ENCODE measurements at regions not wholly inside any gene's neighbourhood (a gene's known extent, or its start where the extent isn't known, plus 50 kb on each side); places are given as distances from the start of the nearest gene placed in this dataset.

- no peak overlapping the region for H2AFZ ChIP-seq (ENCODE audit: low read length)
- H3K9me3 ChIP-seq (ENCODE audit: low read length): no peaks in the 10 kb centered on the region
- no peaks in the 10 kb centered on the region for H3K79me2 ChIP-seq (ENCODE audit: insufficient read depth, low read length)
- H3K27ac ChIP-seq (ENCODE audit: low read depth, low read length, poor library complexity, severe bottlenecking): no peak overlapping the region
- no peak overlapping the region for H3K4me3 ChIP-seq (ENCODE audit: low read depth, low read length, poor library complexity, severe bottlenecking)
- TF ChIP-seq CTCF (IDR thresholded peaks at IDR 0.05; ENCODE audit: low read length) (no peak), EZH2 (IDR thresholded peaks at IDR 0.05; ENCODE audit: borderline replicate concordance, low read length) (no peak)
- H3F3A ChIP-seq (ENCODE audit: insufficient read depth, low read length): no peaks in the 10 kb centered on the region
- no peaks in the 10 kb centered on the region for H3K36me3 ChIP-seq (ENCODE audit: insufficient read depth, low read length)
- no peaks in the 10 kb centered on the region for H3K27me3 ChIP-seq (ENCODE audit: insufficient read depth, low read length)
- H3K4me1 ChIP-seq (ENCODE audit: insufficient read depth, low read length, severe bottlenecking): no peaks in the 10 kb centered on the region
- no peak overlapping the region for H3K4me2 ChIP-seq (ENCODE audit: low read length)
- H4K20me1 ChIP-seq (ENCODE audit: insufficient read depth, low read length): no peaks in the 10 kb centered on the region
- H3K9me2 ChIP-seq (ENCODE audit: low read depth, low read length): no peaks in the 10 kb centered on the region
- no peak overlapping the region for H3K9ac ChIP-seq (ENCODE audit: low read length)
Observed at GRCh38 chr6:159400826-159401225, 231.6 kb downstream of the FNDC1 start.

DNA sequence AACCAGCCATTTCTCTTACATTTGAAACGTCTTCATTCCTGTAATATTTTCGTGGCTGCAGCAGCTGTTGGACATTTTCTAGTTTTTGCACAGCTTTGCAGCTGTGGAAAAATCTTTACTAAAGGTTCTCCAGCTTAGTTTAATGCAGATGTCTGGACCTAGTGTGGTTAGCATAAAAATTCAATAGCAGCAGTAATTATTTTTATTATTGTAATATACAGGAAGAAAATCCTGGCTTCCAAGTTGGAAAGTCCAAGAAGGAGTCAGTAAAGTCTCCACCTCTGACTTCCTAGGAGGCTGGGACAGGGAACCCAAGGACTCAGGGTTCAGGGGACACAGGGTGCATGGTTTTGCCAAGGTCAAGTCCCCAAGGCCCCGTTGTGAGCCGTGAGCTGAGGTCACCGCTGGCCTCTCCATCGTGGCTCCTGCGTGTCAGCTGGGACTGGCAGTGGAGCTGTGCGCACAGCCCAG is 230.6 kb downstream of the FNDC1 start:
- Histone ChIP-seq H2AFZ (ENCODE audit: low read length) (no peak overlapping the region), H3K4me1 (ENCODE audit: insufficient read depth, low read length, severe bottlenecking) (no peaks in the 10 kb centered on the region), H3K36me3 (ENCODE audit: insufficient read depth, low read length) (no peaks in the 10 kb centered on the region), H3K27me3 (ENCODE audit: insufficient read depth, low read length) (no peaks in the 10 kb centered on the region), H3K4me3 (ENCODE audit: low read depth, low read length, poor library complexity, severe bottlenecking) (no peak overlapping the region), H3K4me2 (ENCODE audit: low read length) (no peak overlapping the region), H3K9me3 (ENCODE audit: low read length) (no peaks in the 10 kb centered on the region), H3K27ac (ENCODE audit: low read depth, low read length, poor library complexity, severe bottlenecking) (no peak overlapping the region), H3K9me2 (ENCODE audit: low read depth, low read length) (no peaks in the 10 kb centered on the region), H4K20me1 (ENCODE audit: insufficient read depth, low read length) (no peaks in the 10 kb centered on the region), H3F3A (ENCODE audit: insufficient read depth, low read length) (no peaks in the 10 kb centered on the region), H3K79me2 (ENCODE audit: insufficient read depth, low read length) (no peaks in the 10 kb centered on the region), H3K9ac (ENCODE audit: low read length) (no peak overlapping the region)
- TF ChIP-seq EZH2 (IDR thresholded peaks at IDR 0.05; ENCODE audit: borderline replicate concordance, low read length) (no peak), CTCF (IDR thresholded peaks at IDR 0.05; ENCODE audit: low read length) (no peak)

DNA sequence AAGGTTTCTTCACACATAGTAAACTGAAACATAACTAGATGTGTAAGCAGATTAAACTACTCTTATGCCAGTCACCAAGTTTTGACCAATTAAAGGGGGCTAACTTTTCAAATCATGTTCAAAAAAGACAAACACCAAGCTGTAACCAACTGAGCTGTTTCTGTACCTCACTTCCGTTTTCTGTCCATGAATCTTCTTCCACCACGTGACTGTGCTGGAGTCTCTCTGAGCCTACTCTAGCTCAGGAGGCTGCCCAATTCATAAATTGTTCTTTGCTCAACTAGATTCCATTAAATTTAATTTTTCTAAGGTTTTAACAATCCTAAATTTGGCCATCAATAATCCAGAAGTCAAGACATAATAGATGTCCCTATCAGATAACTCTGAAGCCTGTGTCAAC is 229.4 kb downstream of the FNDC1 start:
- no peaks in the 10 kb centered on the region for H4K20me1 ChIP-seq (ENCODE audit: insufficient read depth, low read length)
- H3F3A ChIP-seq (ENCODE audit: insufficient read depth, low read length): no peaks in the 10 kb centered on the region
- H3K4me2 ChIP-seq (ENCODE audit: low read length): no peak overlapping the region
- no peak overlapping the region for H3K4me3 ChIP-seq (ENCODE audit: low read depth, low read length, poor library complexity, severe bottlenecking)
- no peak overlapping the region for H3K27ac ChIP-seq (ENCODE audit: low read depth, low read length, poor library complexity, severe bottlenecking)
- H2AFZ ChIP-seq (ENCODE audit: low read length): no peak overlapping the region
- TF ChIP-seq CTCF (IDR thresholded peaks at IDR 0.05; ENCODE audit: low read length) (no peak), EZH2 (IDR thresholded peaks at IDR 0.05; ENCODE audit: borderline replicate concordance, low read length) (no peak)
- no peak overlapping the region for H3K9ac ChIP-seq (ENCODE audit: low read length)
- no peaks in the 10 kb centered on the region for H3K27me3 ChIP-seq (ENCODE audit: insufficient read depth, low read length)
- no peaks in the 10 kb centered on the region for H3K79me2 ChIP-seq (ENCODE audit: insufficient read depth, low read length)
- no peaks in the 10 kb centered on the region for H3K4me1 ChIP-seq (ENCODE audit: insufficient read depth, low read length, severe bottlenecking)
- H3K9me3 ChIP-seq (ENCODE audit: low read length): no peaks in the 10 kb centered on the region
- H3K9me2 ChIP-seq (ENCODE audit: low read depth, low read length): no peaks in the 10 kb centered on the region
- no peaks in the 10 kb centered on the region for H3K36me3 ChIP-seq (ENCODE audit: insufficient read depth, low read length)
